ENCODE measurements at regions not wholly inside any gene's neighbourhood (a gene's known extent, or its start where the extent isn't known, plus 50 kb on each side); places are given as distances from the start of the nearest gene placed in this dataset.

- TF ChIP-seq CREB5 (CRISPR knock-in tag; IDR thresholded peaks at IDR 0.05; ENCODE audit: low read depth) = no peak
- no peak for ATAC-seq
These were observed 64.2 kb downstream of the DACT2 start for GRCh38 chr6:168255283-168255881.

GRCh38 chr6:168252267-168252666 lies 67.3 kb downstream of the DACT2 start:
- TF ChIP-seq CREB5 (CRISPR knock-in tag; IDR thresholded peaks at IDR 0.05; ENCODE audit: low read depth) (no peak), ZNF70 (CRISPR knock-in tag; IDR thresholded peaks at IDR 0.05) (no peak), ZNF565 (CRISPR knock-in tag; conservative IDR thresholded peaks at IDR 0.05; ENCODE audit: low read depth) (no peak), RARB (CRISPR knock-in tag; IDR thresholded peaks at IDR 0.05) (no peak), ZFP3 (CRISPR knock-in tag; IDR thresholded peaks at IDR 0.05) (no peak), TCF4 (CRISPR knock-in tag; IDR thresholded peaks at IDR 0.05; ENCODE audit: borderline replicate concordance) (no peak), PPARA (CRISPR knock-in tag; IDR thresholded peaks at IDR 0.05; ENCODE audit: borderline replicate concordance) (no peak), POU6F1 (CRISPR knock-in tag; IDR thresholded peaks at IDR 0.05; ENCODE audit: borderline replicate concordance, low read depth) (no peak), GLIS3 (CRISPR knock-in tag; IDR thresholded peaks at IDR 0.05) (no peak), ZNF8 (CRISPR knock-in tag; IDR thresholded peaks at IDR 0.05) (no peak), CSDC2 (CRISPR knock-in tag; IDR thresholded peaks at IDR 0.05) (no peak), PATZ1 (CRISPR knock-in tag; IDR thresholded peaks at IDR 0.05; ENCODE audit: borderline replicate concordance) (no peak), ZC3H10 (CRISPR knock-in tag; IDR thresholded peaks at IDR 0.05) (no peak), TOX (CRISPR knock-in tag; IDR thresholded peaks at IDR 0.05; ENCODE audit: borderline replicate concordance) (no peak), OSR1 (CRISPR knock-in tag; IDR thresholded peaks at IDR 0.05) (no peak), CSRNP3 (CRISPR knock-in tag; IDR thresholded peaks at IDR 0.05) (no peak), ESRRG (CRISPR knock-in tag; IDR thresholded peaks at IDR 0.05) (no peak), TSHZ2 (CRISPR knock-in tag; IDR thresholded peaks at IDR 0.05) (no peak), ZFP30 (CRISPR knock-in tag; IDR thresholded peaks at IDR 0.05) (no peak)
- ATAC-seq = no peak

- no peak for ATAC-seq
- TF ChIP-seq ZNF8 (CRISPR knock-in tag; IDR thresholded peaks at IDR 0.05) (no peak), TOX (CRISPR knock-in tag; IDR thresholded peaks at IDR 0.05; ENCODE audit: borderline replicate concordance) (no peak), CSDC2 (CRISPR knock-in tag; IDR thresholded peaks at IDR 0.05) (no peak), POU6F1 (CRISPR knock-in tag; IDR thresholded peaks at IDR 0.05; ENCODE audit: borderline replicate concordance, low read depth) (no peak), PATZ1 (CRISPR knock-in tag; IDR thresholded peaks at IDR 0.05; ENCODE audit: borderline replicate concordance) (no peak), OSR1 (CRISPR knock-in tag; IDR thresholded peaks at IDR 0.05) (no peak)
These were observed 69.3 kb downstream of the DACT2 start for GRCh38 chr6:168250250-168250649.

Data from SK-N-SH treated with all-trans-retinoic acid at 6 μM for 48 hours (cell line).